GM18499 (cell line): ENCODE measurements at regions not wholly inside any gene's neighbourhood (a gene's known extent, or its start where the extent isn't known, plus 50 kb on each side); places are given as distances from the start of the nearest gene placed in this dataset.

Source experiments
- ATAC-seq: cut with Tn5 transposase; IDR thresholded peaks from one replicate; pipeline ENCODE4 v1.9.1; 2021; ENCODE audit warnings: moderate number of reproducible peaks; ENCODE audit not compliant: insufficient read depth, unreplicated experiment

DNA sequence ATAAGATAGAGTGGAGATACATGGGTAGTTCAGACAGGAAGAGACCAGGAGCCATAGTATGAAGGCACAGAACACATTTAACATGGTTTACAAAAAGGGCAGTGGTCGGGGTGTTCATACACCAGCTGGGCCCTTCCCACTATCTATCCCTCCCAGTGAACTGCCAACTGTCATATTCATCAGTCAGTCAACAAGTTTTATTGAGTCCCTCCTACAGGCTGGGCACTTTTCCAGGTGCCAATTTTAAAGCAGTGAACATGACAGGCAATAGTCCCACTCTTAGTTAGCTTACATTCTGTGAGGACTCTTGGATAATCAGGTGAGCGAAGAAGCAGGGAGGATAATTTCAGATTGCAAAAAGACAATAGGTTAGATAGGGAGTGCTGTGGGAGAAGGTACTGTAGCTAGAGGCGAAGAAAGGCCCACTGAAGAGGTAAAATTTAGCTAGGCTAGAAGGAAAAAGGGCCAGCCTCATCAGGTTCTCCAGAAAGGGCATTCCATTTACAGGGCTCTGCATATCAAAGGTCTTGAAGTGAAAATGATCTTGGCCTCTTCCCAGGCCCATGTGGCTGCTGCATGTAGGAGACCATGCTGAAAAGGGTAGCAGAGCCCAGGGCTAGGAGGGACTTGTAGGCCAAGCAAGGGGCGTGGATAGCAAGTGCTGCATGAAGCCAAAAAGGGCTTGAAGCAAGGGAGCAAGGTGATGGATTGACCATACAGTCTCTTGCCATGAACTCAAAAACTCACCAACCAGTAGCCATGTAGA lies 274.7 kb upstream of the SNX7 start:
- no peak for ATAC-seq

- ATAC-seq = no peak
Observed at GRCh38 chr1:98385652-98386051, 275.9 kb upstream of the SNX7 start.

GRCh38 chr1:98384461-98385141 lies 276.9 kb upstream of the SNX7 start:
- ATAC-seq = no peak

DNA sequence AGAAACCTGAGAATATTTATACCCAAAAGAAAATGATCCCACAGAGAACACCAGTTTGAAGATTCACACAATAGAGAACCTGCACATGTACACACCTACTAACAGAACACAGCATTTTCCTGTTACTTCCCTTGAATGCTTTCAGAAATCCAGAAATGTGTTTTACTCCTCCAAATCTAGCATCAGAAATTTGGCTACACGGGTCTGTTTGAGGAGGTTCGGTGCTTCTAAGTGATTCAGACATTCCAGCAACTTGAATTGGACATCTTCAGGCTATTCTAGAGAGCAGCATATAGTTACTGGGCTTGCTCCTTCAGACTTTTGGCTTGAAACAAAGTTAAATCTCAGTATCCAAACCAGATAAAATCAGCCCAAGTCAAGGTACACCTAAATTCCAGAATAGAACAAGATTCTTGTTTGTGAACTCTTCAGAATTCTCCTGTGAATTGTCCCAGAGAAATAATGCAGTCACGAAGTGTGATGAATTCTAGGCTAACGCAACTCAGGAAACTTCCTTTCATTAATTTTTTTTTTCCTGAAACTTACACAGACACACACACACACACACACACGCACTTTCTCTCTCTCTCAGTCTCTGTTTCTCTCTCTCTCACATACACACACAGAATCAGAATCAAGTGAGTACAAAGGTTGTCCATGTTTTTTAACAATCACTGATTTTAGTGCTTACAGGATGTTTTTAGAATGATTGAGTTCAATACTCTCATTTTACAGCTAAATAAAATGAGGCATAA lies 278.4 kb upstream of the SNX7 start:
- no peak for ATAC-seq

- no peak for ATAC-seq
Observed at GRCh38 chr1:98382586-98382985, 278.9 kb upstream of the SNX7 start.

DNA sequence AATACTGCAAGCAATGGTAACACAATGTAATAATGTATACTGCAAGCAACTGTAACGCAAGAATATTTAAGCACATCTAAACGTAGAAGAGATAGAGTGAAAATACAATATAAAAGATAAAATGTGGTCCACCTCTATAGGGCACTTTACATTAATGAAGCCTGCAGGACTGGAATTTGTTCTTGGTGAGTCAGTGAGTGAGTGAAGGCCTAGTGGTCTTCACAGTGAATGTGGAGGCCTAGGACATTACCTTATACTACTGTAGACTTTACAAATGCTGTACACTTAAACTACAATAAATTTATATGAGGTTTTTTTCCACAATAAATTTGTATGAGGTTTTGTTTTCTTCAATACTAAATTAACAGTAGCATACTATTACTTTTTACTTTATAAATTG lies 287.4 kb upstream of the SNX7 start:
- ATAC-seq = no peak

DNA sequence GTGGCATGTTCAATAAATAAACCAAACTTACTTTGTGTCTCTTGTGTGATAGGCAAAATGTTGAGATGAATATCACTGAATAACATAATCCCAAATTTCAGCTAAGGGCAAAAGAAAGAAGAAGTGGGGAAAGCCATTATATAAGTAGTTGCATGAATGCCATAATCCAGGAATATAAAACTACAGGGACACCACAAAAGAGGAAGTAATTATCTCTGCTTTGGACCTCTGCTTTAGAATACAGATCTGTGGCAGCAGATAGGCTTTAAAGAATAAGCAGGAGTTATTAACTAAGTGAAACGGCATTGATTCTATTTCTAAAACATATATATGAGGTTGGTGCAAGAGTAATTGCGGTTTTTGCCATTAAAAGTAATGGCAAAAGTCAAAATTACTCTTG lies 288.5 kb upstream of the SNX7 start:
- ATAC-seq = no peak

DNA sequence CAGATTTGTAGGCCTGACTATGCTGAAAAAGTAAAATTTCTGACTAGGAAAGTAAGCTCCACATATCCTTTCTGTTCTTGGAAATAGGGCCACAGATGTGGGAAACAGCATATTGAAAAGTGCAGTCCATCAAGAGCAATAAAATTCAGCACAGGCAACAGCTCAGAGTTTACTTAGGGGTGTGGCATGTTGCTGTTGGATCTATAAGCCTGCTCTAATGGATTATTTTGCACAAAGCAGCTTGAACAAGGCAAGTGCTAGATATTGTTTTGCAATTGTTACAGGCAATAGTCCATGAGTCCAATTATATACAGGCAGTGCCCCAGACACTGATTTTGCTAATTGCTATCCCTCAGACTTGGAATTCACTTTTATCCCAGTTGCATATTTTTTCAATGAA lies 289.8 kb upstream of the SNX7 start:
- no peak for ATAC-seq

DNA sequence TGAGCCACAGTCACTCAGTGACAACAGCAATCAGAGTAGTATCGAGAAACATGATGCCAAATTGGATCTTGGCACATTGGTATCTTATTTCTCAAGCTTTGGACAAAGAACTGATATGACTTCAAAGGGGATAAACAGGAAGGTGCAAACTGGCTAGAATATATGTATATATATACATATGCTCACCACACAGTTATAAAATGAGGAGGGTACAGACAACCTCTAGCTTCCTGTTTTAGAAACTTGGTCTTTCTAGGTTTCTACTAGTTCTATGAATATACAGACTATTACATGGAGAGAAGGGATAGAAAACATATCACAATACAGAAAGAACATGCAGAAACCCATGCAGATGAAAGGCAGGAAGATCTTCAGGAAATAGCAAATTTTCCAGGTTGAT lies 292.1 kb upstream of the SNX7 start:
- no peak for ATAC-seq

GRCh38 chr1:98368995-98369394 lies 292.5 kb upstream of the SNX7 start:
- no peak for ATAC-seq

- ATAC-seq = no peak
Observed at GRCh38 chr1:98367426-98367825, 294.1 kb upstream of the SNX7 start.

- no peak for ATAC-seq
Observed at GRCh38 chr1:98366343-98366742, 295.2 kb upstream of the SNX7 start.

- ATAC-seq = no peak
Observed at GRCh38 chr1:98364544-98364943, 297.0 kb upstream of the SNX7 start.

DNA sequence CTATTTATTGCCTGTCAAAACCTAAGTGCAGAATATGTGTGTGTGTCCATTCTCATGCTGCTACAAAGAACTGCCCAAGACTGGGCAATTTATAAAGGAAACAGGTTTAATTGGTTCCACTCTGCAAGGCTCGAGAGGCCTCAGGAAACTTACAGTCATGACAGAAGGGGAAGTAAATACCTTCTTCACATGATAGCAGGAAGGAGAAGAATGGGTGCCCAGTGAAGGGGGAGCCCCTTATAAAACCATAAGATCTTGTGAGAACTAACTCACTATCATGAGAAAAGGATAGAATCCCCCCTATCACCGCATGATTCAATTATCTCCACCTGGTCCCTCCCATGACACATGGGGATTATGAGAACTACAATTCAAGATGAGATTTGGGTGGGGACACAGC lies 300.7 kb upstream of the SNX7 start:
- ATAC-seq = no peak

- no peak for ATAC-seq
Observed at GRCh38 chr1:98355656-98356383, 305.7 kb upstream of the SNX7 start.

DNA sequence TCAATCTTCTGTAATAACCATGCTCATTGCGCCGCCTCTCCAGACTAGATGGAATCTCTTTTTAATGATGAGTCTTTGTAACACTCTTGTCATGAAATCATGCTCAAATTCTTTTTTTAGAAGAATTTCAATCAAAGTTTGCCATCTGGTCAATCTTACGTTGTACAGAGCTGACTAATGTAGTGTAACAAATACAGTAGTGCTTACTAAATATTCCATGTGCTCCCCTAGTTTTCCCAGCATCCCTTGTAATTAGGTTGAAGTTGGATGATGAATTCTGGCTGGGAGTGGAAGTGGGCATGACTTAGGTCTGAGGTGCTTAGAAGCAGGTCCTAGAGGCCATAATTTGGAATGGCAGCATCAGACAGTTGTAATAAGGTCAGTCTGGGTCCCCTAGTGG lies 309.1 kb upstream of the SNX7 start:
- no peak for ATAC-seq

DNA sequence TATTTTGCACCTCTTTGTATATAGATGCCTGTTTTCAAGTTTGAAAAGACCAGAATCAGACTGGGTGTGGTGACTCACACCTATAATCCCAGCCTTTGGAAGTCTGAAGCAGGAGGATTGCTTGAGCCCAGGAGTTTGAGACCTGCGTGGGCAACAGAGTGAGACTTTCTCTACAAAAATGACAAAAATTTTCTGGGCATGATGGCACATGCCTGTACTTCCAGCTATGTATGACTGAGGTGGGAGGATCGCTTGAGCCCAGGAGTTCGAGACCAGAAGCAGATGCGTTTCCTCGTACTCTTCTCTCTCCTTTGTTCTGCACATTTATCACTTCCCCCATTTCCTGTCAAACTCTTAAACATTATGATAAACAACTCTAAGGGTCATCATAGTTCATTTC lies 310.0 kb upstream of the SNX7 start:
- no peak for ATAC-seq

DNA sequence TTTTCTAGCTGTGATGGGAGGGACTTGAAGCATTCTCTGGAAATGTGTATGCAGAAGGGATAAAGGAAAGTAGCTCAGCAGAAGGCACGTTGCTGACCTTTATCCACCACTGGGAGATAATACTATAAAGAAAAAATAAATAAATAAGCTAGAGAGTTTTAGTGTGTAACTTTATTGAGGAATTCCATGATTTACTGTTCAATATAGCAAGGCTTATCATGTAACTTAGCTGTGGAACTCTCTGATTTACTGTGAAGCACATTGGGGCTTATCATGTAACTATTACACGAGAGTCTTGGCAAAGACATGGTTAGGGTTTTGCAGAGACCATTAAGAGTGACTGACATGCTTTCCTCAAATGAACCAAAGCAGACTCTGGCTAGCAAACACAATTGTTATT lies 316.1 kb upstream of the SNX7 start:
- no peak for ATAC-seq

GRCh38 chr1:98344731-98345130 lies 316.8 kb upstream of the SNX7 start:
- no peak for ATAC-seq

DNA sequence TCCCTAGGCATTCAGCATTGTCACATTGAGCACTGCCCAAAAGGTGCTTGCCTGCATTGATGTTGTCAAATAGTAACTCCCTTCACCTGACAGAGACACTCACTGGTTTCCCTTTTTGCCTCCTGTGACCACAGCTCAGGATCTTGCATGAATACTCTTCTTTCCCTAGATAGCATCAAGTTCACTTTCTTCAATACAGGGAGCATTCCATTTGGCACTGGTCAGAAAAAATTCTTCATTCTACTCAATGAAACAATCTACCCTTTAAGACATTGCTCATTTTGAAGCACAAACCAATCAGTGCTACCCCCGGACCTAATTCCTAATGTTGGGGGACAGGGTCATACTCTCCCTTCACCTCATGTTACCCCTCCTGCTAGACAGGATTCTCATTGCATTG lies 319.0 kb upstream of the SNX7 start:
- ATAC-seq = no peak

DNA sequence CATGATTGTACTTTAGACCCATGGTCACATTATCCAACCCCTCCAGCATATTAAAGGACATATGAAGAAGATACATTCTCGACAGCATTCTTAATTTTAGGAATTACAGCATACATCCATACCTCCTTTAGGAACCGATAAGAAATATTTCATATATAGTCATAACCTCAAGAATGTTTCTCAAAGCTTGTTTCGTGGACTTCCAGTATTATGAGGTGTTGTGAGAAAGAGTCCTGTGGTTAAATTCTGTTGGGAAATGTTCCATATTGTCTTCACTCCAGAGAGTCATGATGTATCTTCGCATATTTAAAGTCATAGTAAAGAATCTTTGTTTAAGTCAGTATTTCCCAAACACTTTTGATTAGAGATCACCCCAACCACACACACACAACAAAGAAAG lies 321.0 kb upstream of the SNX7 start:
- ATAC-seq = no peak
